ENCODE measurements at regions not wholly inside any gene's neighbourhood (a gene's known extent, or its start where the extent isn't known, plus 50 kb on each side); places are given as distances from the start of the nearest gene placed in this dataset.

- ChIA-PET POLR2A (no interaction called here), CTCF (no interaction called here)
- Mint-ChIP-seq H3K27me3 (peaks cover 44% of the 10 kb centered on the region), H3K36me3 (ENCODE audit: low read depth) (peaks cover 2% of the 10 kb centered on the region), H3K4me1 (peaks cover 13% of the 10 kb centered on the region), H3K27ac (no peak overlapping the region), H3K4me3 (no peak overlapping the region), H3K9me3 (ENCODE audit: low read depth) (no peaks in the 10 kb centered on the region)
- intact Hi-C loops (cut with DNase I, micrococcal nuclease), result loop anchor here (2.0 kb wide), 2 partner anchors 367 to 547 kb away; no protein-coding TSS in a partner anchor
- DNase-seq (peak; percentile 6), ATAC-seq (no peak)
Observed at GRCh38 chr18:55781481-55781957, 193.5 kb upstream of the TCF4 start.

- CTCF ChIA-PET, result no interaction called here
- intact Hi-C loops (cut with DNase I, micrococcal nuclease), result loop anchor here (2.0 kb wide), 2 partner anchors 366 to 546 kb away; no protein-coding TSS in a partner anchor
- peaks cover 13% of the 10 kb centered on the region for H3K4me1 Mint-ChIP-seq
- DNase-seq (no peak), ATAC-seq (no peak)
- POLR2A ChIA-PET, result no interaction called here
- no peak overlapping the region for H3K27ac Mint-ChIP-seq
- no peak overlapping the region for H3K4me3 Mint-ChIP-seq
- peaks cover 2% of the 10 kb centered on the region for H3K36me3 Mint-ChIP-seq (ENCODE audit: low read depth)
- H3K27me3 Mint-ChIP-seq, result peaks cover 49% of the 10 kb centered on the region
- no peaks in the 10 kb centered on the region for H3K9me3 Mint-ChIP-seq (ENCODE audit: low read depth)
Observed at GRCh38 chr18:55780586-55781071, 192.6 kb upstream of the TCF4 start.

GRCh38 chr18:55779691-55780585 is 191.9 kb upstream of the TCF4 start:
- CTCF ChIA-PET, result no interaction called here
- H3K36me3 Mint-ChIP-seq (ENCODE audit: low read depth), result peaks cover 2% of the 10 kb centered on the region

GRCh38 chr18:55778788-55779690 is 191.0 kb upstream of the TCF4 start:
- CTCF ChIA-PET, result no interaction called here
- intact Hi-C loops (cut with DNase I, micrococcal nuclease), result loop anchor here (1.0 to 10.0 kb wide), 2 partner anchors 190 to 194 kb away; partner anchors contain the start of gene TCF4 (in 1 of the 2)
- H3K9me3 Mint-ChIP-seq (ENCODE audit: low read depth), result no peaks in the 10 kb centered on the region
- peak overlapping the region; percentile 35 for H3K4me3 Mint-ChIP-seq
- H3K27me3 Mint-ChIP-seq, result peaks cover 51% of the 10 kb centered on the region
- DNase-seq (no peak), ATAC-seq (peak; percentile 30)
- POLR2A ChIA-PET, result interaction anchor here (0.7 kb wide), 1 partner anchor 702 kb away, joined by 3 read pairs; no protein-coding TSS in a partner anchor
- peaks cover 13% of the 10 kb centered on the region for H3K4me1 Mint-ChIP-seq
- H3K36me3 Mint-ChIP-seq (ENCODE audit: low read depth), result peaks cover 2% of the 10 kb centered on the region
- no peak overlapping the region for H3K27ac Mint-ChIP-seq

More at GRCh38 chr18:55779691-55780585, 191.9 kb upstream of the TCF4 start:
- no peak overlapping the region for H3K27ac Mint-ChIP-seq
- intact Hi-C loops (cut with DNase I, micrococcal nuclease), result loop anchor here (1.0 to 10.0 kb wide), 4 partner anchors 191 to 545 kb away; partner anchors contain the start of gene TCF4 (in 1 of the 2)
- POLR2A ChIA-PET, result interaction anchor here (0.6 to 0.7 kb wide), 2 partner anchors 33 to 701 kb away, joined by 3 to 6 read pairs; no protein-coding TSS in a partner anchor
- ATAC-seq (no peak), DNase-seq (peak; percentile 20)
- peak overlapping the region; percentile 35 for H3K4me3 Mint-ChIP-seq
- no peaks in the 10 kb centered on the region for H3K9me3 Mint-ChIP-seq (ENCODE audit: low read depth)
- H3K4me1 Mint-ChIP-seq, result peaks cover 13% of the 10 kb centered on the region
- peaks cover 49% of the 10 kb centered on the region for H3K27me3 Mint-ChIP-seq

GRCh38 chr18:55777666-55778304 is 189.8 kb upstream of the TCF4 start:
- Mint-ChIP-seq H3K36me3 (ENCODE audit: low read depth) (peaks cover 2% of the 10 kb centered on the region), H3K9me3 (ENCODE audit: low read depth) (no peaks in the 10 kb centered on the region), H3K4me1 (peaks cover 13% of the 10 kb centered on the region), H3K4me3 (no peak overlapping the region), H3K27me3 (peaks cover 45% of the 10 kb centered on the region), H3K27ac (no peak overlapping the region)
- ATAC-seq, result no peak
- CTCF ChIA-PET, result interaction anchor here (0.6 kb wide), 1 partner anchor 37 kb away, joined by 3 read pairs; no protein-coding TSS in a partner anchor
- POLR2A ChIA-PET, result no interaction called here
- intact Hi-C loops (cut with DNase I, micrococcal nuclease), result loop anchor here in 1 of 2 experiments (10.0 kb wide), 1 partner anchor 193 kb away; the partner anchor contains the start of gene TCF4
- no peak for DNase-seq

- Mint-ChIP-seq H3K4me3 (no peak overlapping the region), H3K4me1 (peaks cover 13% of the 10 kb centered on the region), H3K27me3 (peaks cover 32% of the 10 kb centered on the region), H3K9me3 (ENCODE audit: low read depth) (no peaks in the 10 kb centered on the region), H3K27ac (no peak overlapping the region), H3K36me3 (ENCODE audit: low read depth) (peaks cover 1% of the 10 kb centered on the region)
- DNase-seq, result no peak
- CTCF ChIA-PET, result no interaction called here
- no peak for ATAC-seq
- POLR2A ChIA-PET, result no interaction called here
- intact Hi-C loops (cut with DNase I, micrococcal nuclease), result loop anchor here in 1 of 2 experiments (10.0 kb wide), 1 partner anchor 191 kb away; the partner anchor contains the start of gene TCF4
Observed at GRCh38 chr18:55775972-55776371, 188.0 kb upstream of the TCF4 start.

- ChIA-PET POLR2A (no interaction called here), CTCF (interaction anchor here (0.7 kb wide), 1 partner anchor 18 kb away, joined by 4 read pairs; no protein-coding TSS in a partner anchor)
- no peak overlapping the region for H3K27ac Mint-ChIP-seq
- no peaks in the 10 kb centered on the region for H3K36me3 Mint-ChIP-seq (ENCODE audit: low read depth)
- peaks cover 22% of the 10 kb centered on the region for H3K27me3 Mint-ChIP-seq
- no peaks in the 10 kb centered on the region for H3K9me3 Mint-ChIP-seq (ENCODE audit: low read depth)
- intact Hi-C loops (cut with DNase I, micrococcal nuclease), result loop anchor here in 1 of 2 experiments (10.0 kb wide), 1 partner anchor 190 kb away; the partner anchor contains the start of gene TCF4
- H3K4me3 Mint-ChIP-seq, result no peak overlapping the region
- H3K4me1 Mint-ChIP-seq, result peaks cover 10% of the 10 kb centered on the region
- no peak for DNase-seq
- ATAC-seq, result no peak
Observed at GRCh38 chr18:55774505-55774904, 186.5 kb upstream of the TCF4 start.

- ChIA-PET CTCF (no interaction called here), POLR2A (no interaction called here)
- Mint-ChIP-seq H3K36me3 (ENCODE audit: low read depth) (no peaks in the 10 kb centered on the region), H3K4me1 (no peaks in the 10 kb centered on the region), H3K9me3 (ENCODE audit: low read depth) (no peaks in the 10 kb centered on the region), H3K27ac (no peak overlapping the region), H3K27me3 (no peaks in the 10 kb centered on the region), H3K4me3 (no peak overlapping the region)
- intact Hi-C loops (cut with DNase I, micrococcal nuclease), result no loop called here
- ATAC-seq (no peak), DNase-seq (no peak)
Observed at GRCh38 chr18:55768255-55768654, 180.3 kb upstream of the TCF4 start.

GRCh38 chr18:55764386-55764785 is 176.4 kb upstream of the TCF4 start:
- no peak for DNase-seq
- ATAC-seq, result no peak
- H3K27ac Mint-ChIP-seq, result no peak overlapping the region
- CTCF ChIA-PET, result no interaction called here
- H3K27me3 Mint-ChIP-seq, result no peaks in the 10 kb centered on the region
- intact Hi-C loops (cut with DNase I, micrococcal nuclease), result no loop called here
- H3K9me3 Mint-ChIP-seq (ENCODE audit: low read depth), result no peaks in the 10 kb centered on the region
- POLR2A ChIA-PET, result no interaction called here
- no peak overlapping the region for H3K4me3 Mint-ChIP-seq
- no peaks in the 10 kb centered on the region for H3K4me1 Mint-ChIP-seq
- no peaks in the 10 kb centered on the region for H3K36me3 Mint-ChIP-seq (ENCODE audit: low read depth)

- H3K9me3 Mint-ChIP-seq (ENCODE audit: low read depth), result no peaks in the 10 kb centered on the region
- intact Hi-C loops (cut with DNase I, micrococcal nuclease), result no loop called here
- H3K4me3 Mint-ChIP-seq, result no peak overlapping the region
- no peaks in the 10 kb centered on the region for H3K4me1 Mint-ChIP-seq
- H3K36me3 Mint-ChIP-seq (ENCODE audit: low read depth), result no peaks in the 10 kb centered on the region
- ATAC-seq (no peak), DNase-seq (no peak)
- POLR2A ChIA-PET, result no interaction called here
- CTCF ChIA-PET, result no interaction called here
- no peak overlapping the region for H3K27ac Mint-ChIP-seq
- H3K27me3 Mint-ChIP-seq, result no peaks in the 10 kb centered on the region
Observed at GRCh38 chr18:55763805-55764204, 175.8 kb upstream of the TCF4 start.

- H3K36me3 Mint-ChIP-seq (ENCODE audit: low read depth), result no peaks in the 10 kb centered on the region
- intact Hi-C loops (cut with DNase I, micrococcal nuclease), result no loop called here
- CTCF ChIA-PET, result no interaction called here
Observed at GRCh38 chr18:55763298-55763697, 175.3 kb upstream of the TCF4 start.

More at GRCh38 chr18:55763298-55763697, 175.3 kb upstream of the TCF4 start:
- no peaks in the 10 kb centered on the region for H3K27me3 Mint-ChIP-seq
- ATAC-seq (no peak), DNase-seq (no peak)
- H3K4me3 Mint-ChIP-seq, result no peak overlapping the region
- no peaks in the 10 kb centered on the region for H3K4me1 Mint-ChIP-seq
- no peaks in the 10 kb centered on the region for H3K9me3 Mint-ChIP-seq (ENCODE audit: low read depth)
- POLR2A ChIA-PET, result no interaction called here
- H3K27ac Mint-ChIP-seq, result no peak overlapping the region

Measured in activated CD4-positive, alpha-beta T cell treated with anti-CD3 and anti-CD28 coated beads for 36 hours (primary cell).